Osteoblast (primary cell): ENCODE measurements at regions not wholly inside any gene's neighbourhood (a gene's known extent, or its start where the extent isn't known, plus 50 kb on each side); places are given as distances from the start of the nearest gene placed in this dataset.

Experiments used
- DNase-seq: peaks from one replicate; pipeline ENCODE4 v3.0.0; 2011; ENCODE audit warnings: low spot score, mixed read lengths; ENCODE audit not compliant: insufficient read length; ENCODE audit errors: missing footprints
- H2AFZ ChIP-seq: 2 replicates; pipeline ENCODE4 v1.6.0; 2011; ENCODE audit warnings: mild to moderate bottlenecking, low read length
- H3K27ac ChIP-seq: 2 replicates; pipeline ENCODE4 v1.5.1; 2011; ENCODE audit warnings: mild to moderate bottlenecking, low read depth, low read length, moderate library complexity
- H3K27me3 ChIP-seq: 2 replicates; pipeline ENCODE4 v1.6.0; 2012; ENCODE audit warnings: mild to moderate bottlenecking, control low read depth, inconsistent platforms, low read length, moderate library complexity; ENCODE audit not compliant: insufficient read depth
- H3K36me3 ChIP-seq: 2 replicates; pipeline ENCODE4 v1.5.1; 2011; ENCODE audit warnings: mild to moderate bottlenecking, low read length, control low read depth, moderate library complexity; ENCODE audit not compliant: insufficient read depth
- H3K4me1 ChIP-seq: 2 replicates; pipeline ENCODE4 v1.5.1; 2011; ENCODE audit warnings: mild to moderate bottlenecking, low read length, control low read depth, moderate library complexity; ENCODE audit not compliant: insufficient read depth
- H3K4me2 ChIP-seq: 2 replicates; pipeline ENCODE4 v1.6.0; 2011; ENCODE audit warnings: mild to moderate bottlenecking, low read length; ENCODE audit not compliant: insufficient read depth
- H3K4me3 ChIP-seq: fragments of 200-600 bp; sonication (generic); 3 replicates; pipeline ENCODE4 v1.5.1; 2012; ENCODE audit warnings: mild to moderate bottlenecking, low read length, inconsistent platforms; ENCODE audit not compliant: insufficient read depth
- H3K79me2 ChIP-seq: 2 replicates; pipeline ENCODE4 v1.6.0; 2012; ENCODE audit warnings: mild to moderate bottlenecking, low read length, control low read depth, inconsistent platforms; ENCODE audit not compliant: insufficient read depth
- H3K9me3 ChIP-seq: 2 replicates; pipeline ENCODE4 v1.5.1; 2011; ENCODE audit warnings: low read depth, low read length, control low read depth
- H4K20me1 ChIP-seq: 2 replicates; pipeline ENCODE4 v1.6.0; 2012; ENCODE audit warnings: mild to moderate bottlenecking, low read length, control low read depth; ENCODE audit not compliant: insufficient read depth
- CTCF ChIP-seq: IDR thresholded peaks from 2 replicates; pipeline ENCODE4 v1.5.1; 2011; ENCODE audit warnings: mild to moderate bottlenecking, low read depth, low read length, moderate library complexity; ENCODE audit errors: extremely low read depth

DNA sequence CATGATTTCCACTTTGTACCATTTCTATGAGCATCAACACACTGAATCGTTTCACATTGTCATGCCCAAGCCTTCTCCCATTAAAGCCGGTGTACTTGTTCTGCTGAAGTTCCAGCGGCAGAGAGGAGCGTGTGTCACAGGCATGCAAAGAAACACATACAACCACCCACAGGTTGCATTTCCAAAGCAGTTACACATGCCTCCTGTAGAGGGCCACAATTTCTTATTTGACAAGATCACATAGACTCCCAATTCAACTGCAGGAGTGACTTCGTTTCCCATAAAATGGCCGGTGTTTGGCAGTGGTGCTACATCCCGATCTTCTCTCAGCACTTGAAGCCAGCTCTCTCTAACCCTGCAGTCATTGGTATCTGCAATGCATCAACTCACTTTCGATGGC lies 992.6 kb downstream of the NLGN4X start:
- no peak for TF ChIP-seq CTCF

DNA sequence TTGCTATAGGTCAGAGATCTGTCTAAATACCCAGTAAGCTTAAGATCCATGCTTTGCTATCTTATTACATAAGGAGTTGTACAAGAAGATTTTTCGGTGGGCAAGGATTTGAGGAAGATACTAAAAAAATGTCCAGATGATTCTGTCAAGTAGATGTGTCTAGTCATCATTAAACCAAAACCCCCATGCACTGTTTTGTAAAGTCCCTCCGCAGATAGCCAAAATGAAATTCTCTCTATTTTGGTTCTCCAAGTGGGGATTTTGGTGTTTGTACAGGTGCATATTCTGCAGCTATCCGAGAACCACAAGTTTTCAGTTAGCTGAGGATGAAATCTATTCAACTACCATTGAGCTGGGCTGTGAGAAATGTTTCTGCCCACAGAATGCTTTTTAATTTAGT lies 994.8 kb downstream of the NLGN4X start:
- Histone ChIP-seq H3K4me3 (no peak overlapping the region), H3K36me3 (no peaks in the 10 kb centered on the region), H2AFZ (no peak overlapping the region), H3K79me2 (no peaks in the 10 kb centered on the region), H3K4me2 (no peak overlapping the region), H3K9me3 (no peaks in the 10 kb centered on the region), H3K27me3 (no peaks in the 10 kb centered on the region), H4K20me1 (no peaks in the 10 kb centered on the region), H3K4me1 (no peaks in the 10 kb centered on the region), H3K27ac (no peak overlapping the region)
- no peak for TF ChIP-seq CTCF
- DNase-seq = no peak

More for the DNA sequence above, 992.6 kb downstream of the NLGN4X start:
- Histone ChIP-seq H3K4me2 (no peak overlapping the region), H3K4me1 (no peaks in the 10 kb centered on the region), H3K27ac (no peak overlapping the region), H3K27me3 (no peaks in the 10 kb centered on the region), H4K20me1 (no peaks in the 10 kb centered on the region), H2AFZ (no peak overlapping the region), H3K9me3 (no peaks in the 10 kb centered on the region), H3K79me2 (no peaks in the 10 kb centered on the region), H3K36me3 (no peaks in the 10 kb centered on the region), H3K4me3 (no peak overlapping the region)
- no peak for DNase-seq

DNA sequence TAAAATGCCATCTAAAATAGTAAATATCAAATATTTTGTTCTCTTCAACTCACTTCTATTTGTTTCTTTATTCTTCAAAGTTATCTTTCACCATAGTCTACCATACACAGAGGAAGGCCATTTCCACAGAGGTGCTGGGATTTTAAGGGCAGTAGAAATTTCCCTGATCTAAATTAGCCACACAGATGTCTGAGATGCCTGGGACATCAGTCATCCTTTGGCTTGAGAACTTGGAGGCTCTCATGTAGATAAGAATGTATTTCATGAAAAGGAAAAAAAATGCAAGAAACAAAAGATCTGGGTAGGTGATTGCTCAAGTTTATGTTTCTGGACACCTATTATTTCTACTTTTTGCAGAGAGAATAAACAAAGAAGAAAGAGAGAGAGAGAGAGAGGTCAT lies 1008.2 kb downstream of the NLGN4X start:
- Histone ChIP-seq H3K27ac (no peak overlapping the region), H3K79me2 (no peaks in the 10 kb centered on the region), H4K20me1 (no peaks in the 10 kb centered on the region), H3K4me3 (no peak overlapping the region), H3K9me3 (peaks cover 3% of the 10 kb centered on the region), H2AFZ (no peak overlapping the region), H3K27me3 (no peaks in the 10 kb centered on the region), H3K4me1 (no peaks in the 10 kb centered on the region), H3K36me3 (no peaks in the 10 kb centered on the region), H3K4me2 (no peak overlapping the region)
- DNase-seq = no peak
- TF ChIP-seq CTCF = no peak

- no peaks in the 10 kb centered on the region for H3K9me3 ChIP-seq
- H2AFZ ChIP-seq = no peak overlapping the region
- no peak for TF ChIP-seq CTCF
- H3K4me1 ChIP-seq = no peaks in the 10 kb centered on the region
- no peak overlapping the region for H3K4me2 ChIP-seq
- no peaks in the 10 kb centered on the region for H3K27me3 ChIP-seq
- DNase-seq = no peak
- no peak overlapping the region for H3K4me3 ChIP-seq
- H3K79me2 ChIP-seq = no peaks in the 10 kb centered on the region
- no peak overlapping the region for H3K27ac ChIP-seq
- H4K20me1 ChIP-seq = no peaks in the 10 kb centered on the region
- no peaks in the 10 kb centered on the region for H3K36me3 ChIP-seq
These were observed 1033.9 kb downstream of the NLGN4X start for GRCh38 chrX:5194806-5195205.
